ENCODE measurements at regions not wholly inside any gene's neighbourhood (a gene's known extent, or its start where the extent isn't known, plus 50 kb on each side); places are given as distances from the start of the nearest gene placed in this dataset.
A peak's percentile ranks its signal among the peaks of the same experiment; 100 is the strongest.

- DNase-seq = no peak
Observed at GRCh38 chr15:93249623-93250022, 160.6 kb upstream of the RGMA start.

GRCh38 chr15:93247466-93248121 is 158.6 kb upstream of the RGMA start:
- no peak for DNase-seq

- DNase-seq = peak; percentile 79
Observed at GRCh38 chr15:93246266-93247242, 157.5 kb upstream of the RGMA start.

GRCh38 chr15:93245661-93246042 is 156.6 kb upstream of the RGMA start:
- no peak for DNase-seq

DNA sequence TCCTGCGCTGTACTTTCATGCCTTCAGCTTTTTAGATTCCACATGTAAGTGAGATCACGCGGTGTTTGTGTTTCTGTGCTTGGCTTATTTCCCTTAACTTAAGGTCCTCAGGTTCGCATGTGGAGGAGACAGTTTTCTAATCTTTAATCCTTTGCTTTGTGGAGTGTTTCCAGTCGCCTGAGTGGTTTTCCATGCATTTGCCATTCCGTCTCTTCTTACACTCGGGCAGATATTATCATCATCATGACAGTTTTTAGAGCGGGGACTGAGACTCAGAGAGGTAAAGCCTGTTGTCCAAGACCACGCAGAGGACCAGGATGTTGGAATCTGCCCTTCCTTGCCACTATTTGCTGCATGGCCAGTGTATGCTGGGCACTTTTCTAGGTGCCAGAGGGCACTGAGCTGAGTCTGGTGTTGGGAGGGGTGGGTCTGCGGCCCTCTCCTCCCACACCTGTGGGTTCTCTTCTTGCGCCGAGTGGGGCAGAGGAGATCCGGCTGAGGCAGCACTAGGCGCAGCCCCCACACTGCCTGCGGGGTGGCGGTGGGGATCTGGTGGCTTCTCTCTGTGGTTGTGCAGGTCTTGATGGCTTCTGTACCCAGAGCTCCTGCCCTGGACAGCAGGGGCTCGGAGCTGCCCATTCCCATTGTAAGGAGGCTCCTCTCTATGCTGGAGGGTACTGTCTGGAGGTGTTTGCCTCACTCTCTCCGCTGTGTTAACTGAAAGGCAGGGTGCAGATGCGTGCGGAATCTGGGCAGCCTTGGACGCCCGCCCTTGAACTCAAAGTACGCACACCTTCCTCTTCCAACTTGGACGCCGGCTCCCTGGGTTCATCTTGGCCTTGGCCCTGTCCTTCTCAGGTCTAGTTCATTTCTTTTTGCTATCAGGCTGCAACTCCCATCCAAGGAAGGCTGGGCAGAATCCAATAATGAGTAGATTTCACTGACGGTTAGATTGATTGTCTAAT is 156.0 kb upstream of the RGMA start:
- no peak for DNase-seq

DNA sequence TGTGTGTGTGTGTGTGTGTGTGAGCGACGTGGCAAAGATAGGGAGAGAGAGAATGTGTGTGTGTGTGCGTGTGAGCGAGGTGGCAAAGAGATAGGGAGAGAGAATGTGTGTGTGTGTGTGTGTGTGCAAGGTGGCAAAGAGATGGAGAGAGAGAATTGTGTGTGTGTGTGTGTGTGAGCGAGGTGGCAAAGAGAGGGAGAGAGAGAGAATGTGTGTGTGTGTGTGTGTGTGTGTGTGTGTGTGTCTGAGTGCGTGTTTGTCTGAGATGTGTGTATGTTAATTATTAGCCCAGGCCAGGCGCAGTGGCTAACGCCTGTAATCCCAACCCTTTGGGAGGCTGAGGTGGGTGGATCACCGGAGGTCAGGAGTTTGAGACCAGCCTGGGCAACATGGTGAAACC is 154.6 kb upstream of the RGMA start:
- DNase-seq = no peak

GRCh38 chr15:93241696-93242585 is 152.9 kb upstream of the RGMA start:
- peak; percentile 94 for DNase-seq

GRCh38 chr15:93239993-93240392 is 151.0 kb upstream of the RGMA start:
- no peak for DNase-seq

- DNase-seq = no peak
Observed at GRCh38 chr15:93239591-93239990, 150.6 kb upstream of the RGMA start.

DNA sequence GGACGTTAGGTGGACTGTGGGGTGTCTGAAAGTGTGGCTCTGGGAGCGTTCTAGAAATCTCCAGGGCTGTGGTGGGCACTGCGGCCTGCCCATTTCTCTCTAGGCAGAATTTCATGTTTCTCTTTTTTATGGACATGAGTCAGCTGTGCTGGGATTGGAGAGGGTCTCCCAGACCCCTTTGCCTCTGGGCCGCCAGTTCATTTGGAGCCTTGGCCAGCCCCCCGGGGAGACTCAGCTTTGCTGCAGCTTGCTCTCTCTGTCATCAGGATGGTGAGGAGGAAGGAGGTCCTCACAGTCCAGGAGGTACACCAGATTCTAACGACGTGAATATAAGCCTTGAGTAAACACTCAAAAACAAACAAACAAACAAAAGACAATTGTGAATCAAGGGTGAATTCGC is 149.6 kb upstream of the RGMA start:
- no peak for DNase-seq

- DNase-seq = no peak
Observed at GRCh38 chr15:93235926-93236780, 147.1 kb upstream of the RGMA start.

- no peak for DNase-seq
Observed at GRCh38 chr15:93235269-93235668, 146.3 kb upstream of the RGMA start.

DNA sequence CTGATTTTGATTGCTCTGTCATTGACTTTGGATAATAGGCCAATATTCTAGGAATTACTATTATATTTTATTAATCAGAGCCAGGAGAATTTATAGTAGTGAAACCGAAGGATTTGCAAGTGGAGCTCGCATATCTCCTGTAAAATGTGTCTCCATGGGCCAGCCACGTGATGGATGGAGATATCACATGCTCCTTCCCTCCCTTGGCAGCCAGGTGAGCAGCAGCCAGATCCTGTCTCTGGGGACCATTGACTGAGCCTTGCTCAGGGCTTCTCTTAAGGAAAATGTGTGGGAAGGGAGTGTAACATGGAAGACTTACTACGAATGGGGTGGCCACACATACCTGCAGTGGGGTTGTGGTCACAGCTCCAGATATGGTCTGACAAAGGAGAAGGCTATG is 144.7 kb upstream of the RGMA start:
- no peak for DNase-seq

DNA sequence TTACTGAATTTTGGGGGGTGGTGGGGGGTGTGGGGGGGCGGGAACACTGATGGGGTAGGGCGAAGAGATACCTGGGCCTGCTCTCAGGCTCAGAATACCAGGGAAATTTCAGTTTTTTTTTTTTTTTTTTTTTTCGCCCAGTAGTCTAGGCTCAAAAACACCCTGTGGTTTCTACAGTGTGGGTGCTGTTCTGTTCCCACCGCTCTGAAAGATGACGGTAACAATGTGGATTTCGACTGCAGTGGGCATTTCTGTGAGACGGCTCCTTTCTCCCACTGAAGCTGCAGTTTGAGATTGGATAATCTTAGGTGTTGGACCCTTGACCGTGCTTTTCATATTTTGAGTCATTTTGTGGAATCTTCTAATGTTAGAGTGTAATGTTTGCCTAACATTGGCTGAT is 143.8 kb upstream of the RGMA start:
- DNase-seq = no peak

DNA sequence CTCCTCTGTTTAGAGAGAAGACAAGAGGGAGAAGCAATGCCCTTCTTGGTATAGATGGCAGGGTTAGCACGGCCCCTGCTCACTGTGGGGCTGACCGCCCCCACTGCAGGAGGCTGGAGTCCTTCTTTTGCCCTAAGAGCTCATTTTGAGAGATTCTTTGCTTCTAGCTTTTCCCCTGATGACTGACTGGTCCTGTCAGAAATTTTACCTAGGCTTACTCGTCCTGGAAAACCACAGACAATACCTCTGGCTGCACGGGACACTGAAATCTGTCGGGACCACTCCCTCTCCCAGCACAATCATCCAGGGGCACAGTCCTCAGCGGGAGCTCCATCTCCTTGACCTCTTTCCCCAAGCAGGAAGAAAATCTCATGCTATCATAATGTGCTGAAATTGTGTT is 143.0 kb upstream of the RGMA start:
- no peak for DNase-seq

DNA sequence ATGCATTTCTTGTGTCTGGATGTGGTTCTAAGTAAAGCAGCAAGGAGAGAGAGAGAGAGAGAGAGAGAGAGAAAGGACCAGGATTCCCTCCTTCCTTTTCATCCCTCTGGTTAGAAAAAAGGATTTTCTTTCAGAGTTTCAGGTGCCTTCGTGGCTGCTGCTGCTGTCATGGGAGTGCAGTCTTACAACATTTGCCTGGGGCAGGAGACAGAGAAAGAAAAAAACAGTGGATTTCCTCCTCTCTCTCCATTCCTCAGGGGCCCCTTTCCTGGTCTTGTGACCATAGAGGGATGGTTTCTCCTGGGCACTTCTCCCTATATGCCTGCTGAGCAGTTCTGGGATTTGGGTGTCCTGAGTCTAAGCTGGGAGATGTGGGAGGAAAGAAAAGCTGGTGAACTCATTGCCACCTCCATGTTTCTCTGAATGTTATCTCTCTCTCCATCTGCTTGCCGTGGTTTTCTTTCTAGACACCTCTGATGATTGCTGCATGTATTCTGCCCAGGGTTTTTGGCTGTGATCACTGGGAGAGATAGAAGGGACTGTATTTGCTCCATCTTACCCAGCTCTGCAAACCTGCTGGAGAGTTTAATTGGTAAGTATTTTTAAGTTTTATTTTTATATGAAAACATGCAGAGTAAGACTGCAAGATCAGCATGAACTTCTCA is 142.4 kb upstream of the RGMA start:
- no peak for DNase-seq

GRCh38 chr15:93228546-93228945 is 139.5 kb upstream of the RGMA start:
- no peak for DNase-seq

- DNase-seq = no peak
Observed at GRCh38 chr15:93223803-93224202, 134.8 kb upstream of the RGMA start.

DNA sequence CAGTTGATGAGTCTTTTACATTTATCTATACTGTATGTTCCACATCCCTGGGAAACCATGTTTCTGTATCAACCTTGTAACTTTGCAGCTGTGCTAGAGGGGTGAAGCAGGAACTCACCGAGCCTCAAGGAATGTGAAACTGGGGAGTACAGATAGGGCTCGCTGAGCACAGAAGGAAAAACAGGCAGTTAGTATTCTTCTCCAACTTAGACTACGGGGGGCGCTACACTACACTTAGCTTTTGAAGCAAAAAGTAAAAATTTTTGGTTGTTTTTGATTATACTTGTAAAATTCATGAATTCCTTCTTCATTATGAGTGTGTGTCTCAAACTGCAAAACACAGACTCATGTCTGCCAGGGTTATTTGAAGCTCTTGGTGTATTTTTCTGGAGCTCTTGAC is 132.7 kb upstream of the RGMA start:
- DNase-seq = no peak

- no peak for DNase-seq
Observed at GRCh38 chr15:93219859-93220420, 130.9 kb upstream of the RGMA start.
